GM23338 (cell line): ENCODE measurements at regions not wholly inside any gene's neighbourhood (a gene's known extent, or its start where the extent isn't known, plus 50 kb on each side); places are given as distances from the start of the nearest gene placed in this dataset.

Experiments used
- CREB1 ChIP-seq: fragments of 250-450 bp; sonication (Bioruptor Pico); IDR thresholded peaks from 2 replicates; pipeline ENCODE4 v1.5.0; 2020; ENCODE audit warnings: low read depth, mild to moderate bottlenecking, moderate library complexity
- EZH2 ChIP-seq: fragments of 200-600 bp; sonication (generic); IDR thresholded peaks from one replicate; pipeline ENCODE4 v1.8.0; 2017; ENCODE audit warnings: antibody characterized with exemption, mild to moderate bottlenecking, low read depth; ENCODE audit not compliant: unreplicated experiment
- EZH2phosphoT487 ChIP-seq: fragments of 200-600 bp; sonication (generic); IDR thresholded peaks from one replicate; pipeline ENCODE4 v1.8.1; 2018; ENCODE audit warnings: antibody characterized with exemption; ENCODE audit not compliant: unreplicated experiment
- JUNB ChIP-seq: IDR thresholded peaks from one replicate; pipeline ENCODE4 v1.6.1; 2016; ENCODE audit warnings: antibody characterized with exemption; ENCODE audit not compliant: unreplicated experiment
- POLR2AphosphoS5 ChIP-seq: IDR thresholded peaks from 2 replicates; pipeline ENCODE4 v1.6.1; 2016; ENCODE audit warnings: antibody characterized with exemption, low read depth
- ZNF114 ChIP-seq: fragments of 250-450 bp; sonication (Bioruptor Pico); IDR thresholded peaks from 2 replicates; pipeline ENCODE4 v1.5.0; 2020; ENCODE audit warnings: mild to moderate bottlenecking, moderate library complexity
- ZNF331 ChIP-seq: fragments of 250-450 bp; sonication (Bioruptor Pico); IDR thresholded peaks from 2 replicates; pipeline ENCODE4 v1.5.0; 2020; ENCODE audit warnings: low read depth, mild to moderate bottlenecking, moderate library complexity
- TF ChIP-seq, protein P1 (sequence below), 2 experiments: fragments of 200-600 bp in 1 of 2; sonication (generic) in 1 of 2; conservative IDR thresholded peaks; 2 replicates each; pipeline versions ENCODE4 v1.5.1 to v1.6.1; 2016 to 2017; ENCODE audit warnings: antibody characterized with exemption in 2 of 2, low read depth in 2 of 2, mild to moderate bottlenecking in 2 of 2, moderate library complexity in 1 of 2
- TF ChIP-seq, protein P2 (sequence below): IDR thresholded peaks from one replicate; pipeline ENCODE4 v1.6.1; 2018; ENCODE audit warnings: antibody characterized with exemption; ENCODE audit not compliant: unreplicated experiment

GRCh38 chr20:60694763-60695162 lies 557.3 kb upstream of the CDH4 start:
- TF ChIP-seq, protein P1, sequence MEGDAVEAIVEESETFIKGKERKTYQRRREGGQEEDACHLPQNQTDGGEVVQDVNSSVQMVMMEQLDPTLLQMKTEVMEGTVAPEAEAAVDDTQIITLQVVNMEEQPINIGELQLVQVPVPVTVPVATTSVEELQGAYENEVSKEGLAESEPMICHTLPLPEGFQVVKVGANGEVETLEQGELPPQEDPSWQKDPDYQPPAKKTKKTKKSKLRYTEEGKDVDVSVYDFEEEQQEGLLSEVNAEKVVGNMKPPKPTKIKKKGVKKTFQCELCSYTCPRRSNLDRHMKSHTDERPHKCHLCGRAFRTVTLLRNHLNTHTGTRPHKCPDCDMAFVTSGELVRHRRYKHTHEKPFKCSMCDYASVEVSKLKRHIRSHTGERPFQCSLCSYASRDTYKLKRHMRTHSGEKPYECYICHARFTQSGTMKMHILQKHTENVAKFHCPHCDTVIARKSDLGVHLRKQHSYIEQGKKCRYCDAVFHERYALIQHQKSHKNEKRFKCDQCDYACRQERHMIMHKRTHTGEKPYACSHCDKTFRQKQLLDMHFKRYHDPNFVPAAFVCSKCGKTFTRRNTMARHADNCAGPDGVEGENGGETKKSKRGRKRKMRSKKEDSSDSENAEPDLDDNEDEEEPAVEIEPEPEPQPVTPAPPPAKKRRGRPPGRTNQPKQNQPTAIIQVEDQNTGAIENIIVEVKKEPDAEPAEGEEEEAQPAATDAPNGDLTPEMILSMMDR (conservative IDR thresholded peaks at IDR 0.05; ENCODE audit: low read depth in 2 of 2) = no peak
- TF ChIP-seq EZH2 (no peak), ZNF114 (CRISPR knock-in tag) (no peak), EZH2phosphoT487 (no peak), POLR2AphosphoS5 (no peak), JUNB (no peak), CREB1 (CRISPR knock-in tag) (no peak), ZNF331 (CRISPR knock-in tag) (no peak)
- TF ChIP-seq, protein P2, sequence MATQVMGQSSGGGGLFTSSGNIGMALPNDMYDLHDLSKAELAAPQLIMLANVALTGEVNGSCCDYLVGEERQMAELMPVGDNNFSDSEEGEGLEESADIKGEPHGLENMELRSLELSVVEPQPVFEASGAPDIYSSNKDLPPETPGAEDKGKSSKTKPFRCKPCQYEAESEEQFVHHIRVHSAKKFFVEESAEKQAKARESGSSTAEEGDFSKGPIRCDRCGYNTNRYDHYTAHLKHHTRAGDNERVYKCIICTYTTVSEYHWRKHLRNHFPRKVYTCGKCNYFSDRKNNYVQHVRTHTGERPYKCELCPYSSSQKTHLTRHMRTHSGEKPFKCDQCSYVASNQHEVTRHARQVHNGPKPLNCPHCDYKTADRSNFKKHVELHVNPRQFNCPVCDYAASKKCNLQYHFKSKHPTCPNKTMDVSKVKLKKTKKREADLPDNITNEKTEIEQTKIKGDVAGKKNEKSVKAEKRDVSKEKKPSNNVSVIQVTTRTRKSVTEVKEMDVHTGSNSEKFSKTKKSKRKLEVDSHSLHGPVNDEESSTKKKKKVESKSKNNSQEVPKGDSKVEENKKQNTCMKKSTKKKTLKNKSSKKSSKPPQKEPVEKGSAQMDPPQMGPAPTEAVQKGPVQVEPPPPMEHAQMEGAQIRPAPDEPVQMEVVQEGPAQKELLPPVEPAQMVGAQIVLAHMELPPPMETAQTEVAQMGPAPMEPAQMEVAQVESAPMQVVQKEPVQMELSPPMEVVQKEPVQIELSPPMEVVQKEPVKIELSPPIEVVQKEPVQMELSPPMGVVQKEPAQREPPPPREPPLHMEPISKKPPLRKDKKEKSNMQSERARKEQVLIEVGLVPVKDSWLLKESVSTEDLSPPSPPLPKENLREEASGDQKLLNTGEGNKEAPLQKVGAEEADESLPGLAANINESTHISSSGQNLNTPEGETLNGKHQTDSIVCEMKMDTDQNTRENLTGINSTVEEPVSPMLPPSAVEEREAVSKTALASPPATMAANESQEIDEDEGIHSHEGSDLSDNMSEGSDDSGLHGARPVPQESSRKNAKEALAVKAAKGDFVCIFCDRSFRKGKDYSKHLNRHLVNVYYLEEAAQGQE = no peak
